Effector memory CD4-positive, alpha-beta T cell (primary cell): ENCODE measurements at regions not wholly inside any gene's neighbourhood (a gene's known extent, or its start where the extent isn't known, plus 50 kb on each side); places are given as distances from the start of the nearest gene placed in this dataset.

Experiments used
- DNase-seq, 3 donors: peaks; one replicate each; pipeline ENCODE4 v3.0.0-alpha.2; 2020
- H3K27ac ChIP-seq: 2 replicates; pipeline ENCODE4 v1.7.0; 2013; ENCODE audit warnings: mild to moderate bottlenecking, low read length, moderate library complexity; ENCODE audit not compliant: insufficient read depth, poor library complexity, severe bottlenecking
- H3K27me3 ChIP-seq: replicated peaks from 2 replicates; pipeline ENCODE4 v1.7.0; 2013; ENCODE audit warnings: mild to moderate bottlenecking, low read length; ENCODE audit not compliant: insufficient read depth, control insufficient read depth, poor library complexity, severe bottlenecking
- H3K36me3 ChIP-seq: 2 replicates; pipeline ENCODE4 v1.7.0; 2013; ENCODE audit warnings: mild to moderate bottlenecking, low read length, moderate library complexity; ENCODE audit not compliant: control insufficient read depth, insufficient read depth
- H3K4me1 ChIP-seq: 2 replicates; pipeline ENCODE4 v1.7.0; 2013; ENCODE audit warnings: low read length, mild to moderate bottlenecking; ENCODE audit not compliant: control insufficient read depth, insufficient read depth, poor library complexity, severe bottlenecking
- H3K4me3 ChIP-seq: 2 replicates; pipeline ENCODE4 v1.7.0; 2013; ENCODE audit warnings: low read length, low read depth, mild to moderate bottlenecking; ENCODE audit not compliant: insufficient read depth, poor library complexity, severe bottlenecking
- H3K9me3 ChIP-seq: 2 replicates; pipeline ENCODE4 v1.7.0; 2013; ENCODE audit warnings: mild to moderate bottlenecking, low read length, moderate library complexity; ENCODE audit not compliant: control insufficient read depth

- Histone ChIP-seq H3K27ac (no peak overlapping the region), H3K4me3 (no peak overlapping the region), H3K9me3 (no peaks in the 10 kb centered on the region), H3K27me3 (no peaks in the 10 kb centered on the region), H3K4me1 (no peaks in the 10 kb centered on the region), H3K36me3 (no peaks in the 10 kb centered on the region)
- no peak for DNase-seq
Measured at GRCh38 chr5:99664972-99665371, 736.2 kb upstream of the CHD1 start.

- no peak for DNase-seq
- H3K4me3 ChIP-seq = no peak overlapping the region
Measured at GRCh38 chr5:99651298-99651697, 722.5 kb upstream of the CHD1 start.

GRCh38 chr5:99646011-99646647, 717.3 kb upstream of the CHD1 start:
- H3K27ac ChIP-seq = no peak overlapping the region
- no peak for DNase-seq
- no peak overlapping the region for H3K4me3 ChIP-seq
- H3K9me3 ChIP-seq = no peaks in the 10 kb centered on the region
- H3K4me1 ChIP-seq = no peaks in the 10 kb centered on the region
- no peaks in the 10 kb centered on the region for H3K27me3 ChIP-seq
- H3K36me3 ChIP-seq = no peaks in the 10 kb centered on the region

More at GRCh38 chr5:99651298-99651697, 722.5 kb upstream of the CHD1 start:
- Histone ChIP-seq H3K36me3 (no peaks in the 10 kb centered on the region), H3K9me3 (no peaks in the 10 kb centered on the region), H3K27me3 (no peaks in the 10 kb centered on the region), H3K4me1 (no peaks in the 10 kb centered on the region), H3K27ac (no peak overlapping the region)

- Histone ChIP-seq H3K27ac (no peak overlapping the region), H3K9me3 (no peaks in the 10 kb centered on the region), H3K4me3 (no peak overlapping the region), H3K4me1 (no peaks in the 10 kb centered on the region), H3K27me3 (no peaks in the 10 kb centered on the region), H3K36me3 (no peaks in the 10 kb centered on the region)
- no peak for DNase-seq
Measured at GRCh38 chr5:99644822-99645221, 716.0 kb upstream of the CHD1 start.

- Histone ChIP-seq H3K27ac (no peak overlapping the region), H3K9me3 (no peaks in the 10 kb centered on the region), H3K4me1 (no peaks in the 10 kb centered on the region), H3K27me3 (no peaks in the 10 kb centered on the region), H3K4me3 (no peak overlapping the region), H3K36me3 (no peaks in the 10 kb centered on the region)
- no peak for DNase-seq
Measured at GRCh38 chr5:99640646-99641045, 711.8 kb upstream of the CHD1 start.

- no peak for DNase-seq
- no peaks in the 10 kb centered on the region for H3K27me3 ChIP-seq
- no peaks in the 10 kb centered on the region for H3K9me3 ChIP-seq
- H3K4me1 ChIP-seq = no peaks in the 10 kb centered on the region
- H3K4me3 ChIP-seq = no peak overlapping the region
- no peaks in the 10 kb centered on the region for H3K36me3 ChIP-seq
- H3K27ac ChIP-seq = no peak overlapping the region
Measured at GRCh38 chr5:99639905-99640304, 711.1 kb upstream of the CHD1 start.

GRCh38 chr5:99636663-99637062, 707.9 kb upstream of the CHD1 start:
- H3K4me1 ChIP-seq = no peaks in the 10 kb centered on the region
- no peaks in the 10 kb centered on the region for H3K36me3 ChIP-seq
- no peaks in the 10 kb centered on the region for H3K27me3 ChIP-seq
- no peak overlapping the region for H3K27ac ChIP-seq
- no peak overlapping the region for H3K4me3 ChIP-seq
- DNase-seq = no peak
- no peaks in the 10 kb centered on the region for H3K9me3 ChIP-seq

- Histone ChIP-seq H3K4me1 (no peaks in the 10 kb centered on the region), H3K27ac (no peak overlapping the region), H3K27me3 (no peaks in the 10 kb centered on the region), H3K36me3 (no peaks in the 10 kb centered on the region), H3K9me3 (no peaks in the 10 kb centered on the region), H3K4me3 (no peak overlapping the region)
- no peak for DNase-seq
Measured at GRCh38 chr5:99621772-99622681, 693.2 kb upstream of the CHD1 start.

GRCh38 chr5:99617335-99617734, 688.5 kb upstream of the CHD1 start:
- Histone ChIP-seq H3K9me3 (no peaks in the 10 kb centered on the region), H3K4me3 (no peak overlapping the region), H3K4me1 (no peaks in the 10 kb centered on the region), H3K36me3 (no peaks in the 10 kb centered on the region), H3K27ac (no peak overlapping the region), H3K27me3 (no peaks in the 10 kb centered on the region)
- DNase-seq = no peak

- Histone ChIP-seq H3K27ac (no peak overlapping the region), H3K4me1 (no peaks in the 10 kb centered on the region), H3K36me3 (no peaks in the 10 kb centered on the region), H3K9me3 (no peaks in the 10 kb centered on the region), H3K27me3 (no peaks in the 10 kb centered on the region), H3K4me3 (no peak overlapping the region)
- DNase-seq = no peak
Measured at GRCh38 chr5:99614888-99615287, 686.1 kb upstream of the CHD1 start.
